ENCODE measurements at regions not wholly inside any gene's neighbourhood (a gene's known extent, or its start where the extent isn't known, plus 50 kb on each side); places are given as distances from the start of the nearest gene placed in this dataset.

DNA sequence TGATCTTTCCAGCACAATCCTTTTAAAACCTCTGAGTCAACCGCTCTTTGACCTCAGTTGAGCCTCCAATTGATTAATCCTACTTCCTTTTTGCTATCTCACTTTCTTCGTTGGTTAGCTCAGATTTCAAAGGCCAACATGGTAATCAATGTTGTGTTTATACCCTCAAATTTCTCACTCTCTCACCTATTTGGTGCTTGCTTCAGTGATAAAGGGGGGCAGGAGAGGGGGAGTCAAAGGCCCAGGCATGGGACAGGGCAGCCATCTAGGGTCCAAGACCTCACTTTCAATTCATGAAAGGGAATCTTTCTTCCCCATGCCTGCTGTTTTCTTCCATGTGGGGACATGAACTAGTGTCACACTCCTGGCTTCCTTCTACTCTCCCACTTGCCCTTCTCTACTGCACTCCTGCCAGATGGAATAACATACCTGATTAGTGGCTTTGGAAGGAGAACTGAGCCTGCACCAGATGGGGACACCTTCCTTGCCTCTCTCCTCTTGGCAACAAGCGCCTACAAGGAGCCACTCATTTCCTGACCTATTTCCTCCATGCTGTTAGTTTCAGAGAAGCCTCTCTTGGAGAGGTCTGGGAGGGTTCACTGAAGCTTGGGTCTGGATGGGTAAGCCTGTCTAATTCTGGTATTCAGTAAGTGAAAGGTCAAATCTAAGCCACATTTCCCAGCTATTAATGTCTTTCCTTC, 73.3 kb upstream of the ARHGAP29 start:
- ATAC-seq (replicated peaks in 6 of 8) = no peak
- 40 to 100% (median 84%) methylated on average over 1 to 3 of the region's 3 CpGs for WGBS, 10 experiments
- Histone ChIP-seq H3K4me1 (replicated peaks in 1 of 2) (no peaks in the 10 kb centered on the region), H3K27ac (no peak overlapping the region), H3K4me3 (no peak overlapping the region)
- in situ Hi-C loops (cut with MboI; ENCODE audit: low pct_unique_long_range_greater_than_20kb in 2 of 9, low sequenced_read_pairs in 9 of 9, unreplicated experiment in 9 of 9) = loop anchor here in 1 of 9 experiments (25.0 kb wide), 1 partner anchor 248 kb away; no protein-coding TSS in a partner anchor

DNA sequence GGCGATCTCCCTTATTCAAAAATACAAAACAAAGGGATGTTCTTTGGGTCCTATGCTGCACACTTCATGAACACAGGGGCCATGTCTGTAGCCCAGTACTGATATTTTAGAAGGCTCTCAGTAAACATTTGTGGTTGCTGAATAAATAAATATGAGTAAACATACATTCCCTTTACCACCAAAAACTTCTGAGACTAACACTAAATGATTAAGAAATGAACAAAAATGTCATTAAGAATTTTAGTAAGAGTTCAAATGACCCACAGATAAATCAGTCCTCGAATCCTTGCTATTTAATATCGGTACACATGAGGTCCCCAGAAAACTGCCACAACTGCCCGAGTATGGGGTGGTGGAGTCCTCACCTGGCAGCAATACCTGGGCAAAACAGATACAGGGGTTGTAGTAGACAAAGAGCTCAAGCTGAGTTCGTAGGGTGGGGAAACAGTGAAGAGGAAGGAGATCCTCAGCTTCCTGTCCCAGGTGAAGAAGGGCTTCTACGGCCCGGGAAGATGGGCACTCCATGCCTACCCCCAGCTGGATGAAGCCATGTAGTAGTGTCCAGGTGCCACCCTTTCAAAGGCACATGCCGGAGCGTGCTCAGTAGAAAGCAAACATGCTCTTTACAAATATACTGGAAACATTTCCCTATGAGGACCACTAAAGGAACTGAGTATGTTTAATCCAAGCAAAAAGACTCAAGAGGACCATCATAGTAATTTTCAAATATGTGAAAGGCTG, 72.6 kb upstream of the ARHGAP29 start:
- in situ Hi-C loops (cut with MboI; ENCODE audit: low pct_unique_long_range_greater_than_20kb in 2 of 9, low sequenced_read_pairs in 9 of 9, unreplicated experiment in 9 of 9) = loop anchor here in 1 of 9 experiments (25.0 kb wide), 1 partner anchor 248 kb away; no protein-coding TSS in a partner anchor
- 65 to 91% (median 78%) methylated on average over 2 to 9 of the region's 9 CpGs for WGBS, 10 experiments
- Histone ChIP-seq H3K4me3 (no peak overlapping the region), H3K27ac (no peak overlapping the region), H3K4me1 (replicated peaks in 1 of 2) (no peaks in the 10 kb centered on the region)
- ATAC-seq (replicated peaks in 6 of 8) = no peak

DNA sequence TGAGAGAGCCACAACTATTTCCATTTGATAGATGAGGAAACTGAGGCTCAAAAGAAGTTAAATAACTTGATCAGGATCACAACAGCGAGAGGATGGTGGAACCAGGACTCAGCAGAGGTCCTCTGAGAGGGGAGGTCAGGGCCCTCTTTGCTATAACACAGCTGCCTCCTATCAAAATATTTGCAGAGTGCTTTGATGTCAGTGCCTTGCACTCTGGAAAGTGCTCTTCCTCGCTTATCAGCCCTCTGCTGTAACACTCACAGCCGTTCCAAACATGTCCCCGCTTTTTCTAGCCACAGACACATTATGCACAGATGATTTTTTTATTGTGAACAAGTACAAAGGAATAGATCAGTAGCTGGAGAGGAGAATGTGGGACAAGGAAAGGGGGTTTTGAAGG, 71.8 kb upstream of the ARHGAP29 start:
- in situ Hi-C loops (cut with MboI; ENCODE audit: low pct_unique_long_range_greater_than_20kb in 2 of 9, low sequenced_read_pairs in 9 of 9, unreplicated experiment in 9 of 9) = loop anchor here in 1 of 9 experiments (25.0 kb wide), 1 partner anchor 247 kb away; no protein-coding TSS in a partner anchor
- no peak for ATAC-seq (replicated peaks in 6 of 8)

DNA sequence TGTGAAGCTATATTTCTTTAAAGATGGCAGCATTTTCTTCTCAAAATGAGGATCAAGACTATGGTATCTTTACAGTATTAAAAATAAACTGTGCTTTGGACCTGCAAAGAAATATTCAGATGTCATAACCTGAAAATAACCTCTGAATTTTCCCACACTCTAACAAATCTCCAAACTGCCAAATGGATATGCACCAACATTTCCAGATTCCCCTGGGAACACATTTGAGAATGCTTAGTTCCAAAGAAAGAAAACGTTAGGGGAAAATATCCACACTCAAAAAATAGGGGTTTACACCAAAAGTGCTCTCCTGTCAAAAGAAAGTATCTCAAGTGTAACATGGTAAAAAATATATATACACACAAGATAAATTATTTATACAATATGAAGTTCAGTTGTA, 69.1 kb upstream of the ARHGAP29 start:
- in situ Hi-C loops (cut with MboI; ENCODE audit: low pct_unique_long_range_greater_than_20kb in 2 of 9, low sequenced_read_pairs in 9 of 9, unreplicated experiment in 9 of 9) = loop anchor here in 1 of 9 experiments (25.0 kb wide), 1 partner anchor 244 kb away; no protein-coding TSS in a partner anchor
- WGBS, 10 experiments = 0 to 90% (median 46%) methylated on average over 1 of the region's 1 CpG; no CpG with 5 or more reads in 2 of the 10 experiments
- H3K4me1 ChIP-seq (replicated peaks in 1 of 2) = no peaks in the 10 kb centered on the region
- no peak for ATAC-seq (replicated peaks in 6 of 8)
- H3K27ac ChIP-seq = no peak overlapping the region
- H3K4me3 ChIP-seq = no peak overlapping the region

More for the DNA sequence above, 71.8 kb upstream of the ARHGAP29 start:
- Histone ChIP-seq H3K27ac (no peak overlapping the region), H3K4me1 (replicated peaks in 1 of 2) (no peaks in the 10 kb centered on the region), H3K4me3 (no peak overlapping the region)
- 50 to 100% (median 89%) methylated on average over 1 to 4 of the region's 4 CpGs for WGBS, 10 experiments

DNA sequence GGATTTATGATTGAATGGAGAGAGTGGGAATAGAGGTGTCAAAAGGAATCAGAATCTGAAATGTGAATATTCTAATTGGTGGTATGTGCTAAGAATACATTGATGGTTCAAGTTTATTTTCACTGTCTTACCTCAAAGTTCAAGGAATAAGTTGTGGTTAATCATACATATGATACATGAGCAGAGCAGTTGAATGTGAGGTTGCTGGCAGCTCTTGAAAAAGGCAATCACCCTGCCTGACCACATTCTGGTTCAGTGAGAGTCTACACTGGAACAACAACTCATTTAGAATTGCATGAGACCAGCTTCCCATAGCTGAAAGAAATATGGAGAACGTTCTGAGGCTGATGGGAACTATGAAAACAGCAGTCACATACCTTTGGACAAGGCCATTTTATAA, 68.3 kb upstream of the ARHGAP29 start:
- H3K27ac ChIP-seq = no peak overlapping the region
- H3K4me3 ChIP-seq = no peak overlapping the region
- peak in 1 of 8 experiments; percentile 80 for ATAC-seq (replicated peaks in 6 of 8)
- in situ Hi-C loops (cut with MboI; ENCODE audit: low pct_unique_long_range_greater_than_20kb in 2 of 9, low sequenced_read_pairs in 9 of 9, unreplicated experiment in 9 of 9) = loop anchor here in 1 of 9 experiments (25.0 kb wide), 1 partner anchor 243 kb away; no protein-coding TSS in a partner anchor
- 30 to 80% (median 63%) methylated on average over 1 of the region's 1 CpG; no CpG with 5 or more reads in 4 of the 10 experiments for WGBS, 10 experiments
- H3K4me1 ChIP-seq (replicated peaks in 1 of 2) = no peaks in the 10 kb centered on the region

DNA sequence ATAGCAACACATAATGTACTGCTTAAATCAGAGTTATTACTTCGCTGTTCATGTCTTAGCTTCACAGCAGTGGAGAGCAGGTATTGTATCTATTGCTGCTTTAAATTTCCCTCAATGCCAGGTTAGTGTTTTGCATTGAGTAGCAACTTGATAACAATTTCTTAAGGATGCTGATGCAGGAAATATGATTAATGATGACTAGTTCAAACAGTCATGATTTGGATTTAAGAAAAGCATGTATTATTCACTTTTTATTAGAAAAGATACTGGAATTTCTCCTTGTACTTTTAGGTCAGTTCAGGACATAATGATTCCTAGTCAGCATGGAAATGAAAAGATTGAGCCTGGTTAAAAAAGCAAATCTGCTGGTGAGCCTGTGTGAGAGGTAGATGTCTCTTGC, 67.2 kb upstream of the ARHGAP29 start:
- in situ Hi-C loops (cut with MboI; ENCODE audit: low pct_unique_long_range_greater_than_20kb in 2 of 9, low sequenced_read_pairs in 9 of 9, unreplicated experiment in 9 of 9) = loop anchor here in 1 of 9 experiments (25.0 kb wide), 1 partner anchor 242 kb away; no protein-coding TSS in a partner anchor
- no peaks in the 10 kb centered on the region for H3K4me1 ChIP-seq (replicated peaks in 1 of 2)
- H3K4me3 ChIP-seq = no peak overlapping the region
- WGBS, 10 experiments = 67 to 100% (median 86%) methylated on average over 1 of the region's 1 CpG; no CpG with 5 or more reads in 3 of the 10 experiments
- no peak for ATAC-seq (replicated peaks in 6 of 8)
- no peak overlapping the region for H3K27ac ChIP-seq

DNA sequence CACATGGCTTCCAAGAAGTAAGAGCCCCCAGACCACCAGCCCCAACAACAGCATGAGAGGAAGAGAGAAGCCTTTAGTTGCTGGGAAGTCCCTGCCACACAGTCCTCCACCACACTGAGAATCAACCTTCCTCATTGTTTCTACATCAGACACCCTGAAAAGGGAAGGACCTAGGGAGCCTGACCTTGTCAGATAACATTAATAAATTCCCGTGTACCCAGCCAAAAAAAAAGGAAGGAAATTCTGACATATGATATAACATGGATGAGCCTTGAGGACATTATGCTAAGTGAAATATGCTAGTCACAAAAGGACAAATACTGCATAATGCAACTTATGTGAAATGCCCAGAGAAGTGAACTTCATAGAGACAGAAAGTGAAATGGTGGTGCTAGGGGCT, 65.6 kb upstream of the ARHGAP29 start:
- Histone ChIP-seq H3K4me1 (replicated peaks in 1 of 2) (no peaks in the 10 kb centered on the region), H3K27ac (no peak overlapping the region), H3K4me3 (no peak overlapping the region)
- in situ Hi-C loops (cut with MboI; ENCODE audit: low pct_unique_long_range_greater_than_20kb in 2 of 9, low sequenced_read_pairs in 9 of 9, unreplicated experiment in 9 of 9) = loop anchor here in 1 of 9 experiments (25.0 kb wide), 1 partner anchor 241 kb away; no protein-coding TSS in a partner anchor
- ATAC-seq (replicated peaks in 6 of 8) = peak in 2 of 8 experiments; percentile 28 to 57
- WGBS, 10 experiments = 0 to 100% (median 71%) methylated on average over 1 of the region's 1 CpG; no CpG with 5 or more reads in 5 of the 10 experiments

DNA sequence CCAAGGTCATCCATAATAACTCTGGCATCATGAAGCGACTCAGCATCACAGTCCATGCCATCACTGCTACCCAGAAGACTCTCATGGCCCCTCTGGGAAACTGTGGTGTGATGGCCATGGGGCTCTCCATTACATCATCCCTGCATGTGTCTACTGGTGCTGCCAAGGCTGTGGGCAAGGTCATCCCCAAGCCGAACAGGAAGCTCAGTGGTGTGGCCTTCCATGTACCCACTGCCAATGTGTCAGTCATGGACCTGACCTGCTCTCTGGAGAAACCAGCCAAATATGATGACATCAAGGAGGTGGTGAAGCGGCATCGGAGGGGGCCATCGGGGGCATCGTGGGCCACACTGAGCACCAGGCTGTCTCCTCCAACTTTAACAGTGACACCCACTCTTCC, 65.1 kb upstream of the ARHGAP29 start:
- in situ Hi-C loops (cut with MboI; ENCODE audit: low pct_unique_long_range_greater_than_20kb in 2 of 9, low sequenced_read_pairs in 9 of 9, unreplicated experiment in 9 of 9) = loop anchor here in 1 of 9 experiments (25.0 kb wide), 1 partner anchor 240 kb away; no protein-coding TSS in a partner anchor
- Histone ChIP-seq H3K4me1 (replicated peaks in 1 of 2) (no peaks in the 10 kb centered on the region), H3K4me3 (no peak overlapping the region), H3K27ac (no peak overlapping the region)
- 92 to 100% (median 100%) methylated on average over 1 to 6 of the region's 6 CpGs; no CpG with 5 or more reads in 5 of the 10 experiments for WGBS, 10 experiments
- no peak for ATAC-seq (replicated peaks in 6 of 8)

DNA sequence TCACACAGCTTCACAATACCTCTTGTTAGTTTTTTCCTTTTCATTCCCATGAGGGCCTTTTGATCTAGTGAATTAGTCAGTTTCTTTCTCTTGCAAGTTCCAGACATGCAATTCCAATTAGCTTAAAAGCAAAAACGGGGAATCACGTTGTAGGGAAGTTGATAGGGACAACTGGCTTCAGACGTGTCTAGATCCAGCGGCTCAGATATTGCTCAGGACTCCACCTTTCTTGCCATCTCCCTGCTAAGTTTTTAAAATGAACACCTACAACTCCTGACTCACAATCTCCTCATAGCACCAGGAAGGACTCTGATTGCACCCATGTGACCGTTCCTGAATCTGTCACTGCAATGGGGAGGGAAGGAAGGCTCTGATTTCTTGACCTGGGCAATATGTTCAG, 63.8 kb upstream of the ARHGAP29 start:
- H3K4me3 ChIP-seq = no peak overlapping the region
- in situ Hi-C loops (cut with MboI; ENCODE audit: low pct_unique_long_range_greater_than_20kb in 2 of 9, low sequenced_read_pairs in 9 of 9, unreplicated experiment in 9 of 9) = loop anchor here in 1 of 9 experiments (25.0 kb wide), 1 partner anchor 239 kb away; no protein-coding TSS in a partner anchor
- no peaks in the 10 kb centered on the region for H3K4me1 ChIP-seq (replicated peaks in 1 of 2)
- 13 to 87% (median 73%) methylated on average over 1 to 5 of the region's 5 CpGs; no CpG with 5 or more reads in 2 of the 10 experiments for WGBS, 10 experiments
- H3K27ac ChIP-seq = no peak overlapping the region
- ATAC-seq (replicated peaks in 6 of 8) = no peak

DNA sequence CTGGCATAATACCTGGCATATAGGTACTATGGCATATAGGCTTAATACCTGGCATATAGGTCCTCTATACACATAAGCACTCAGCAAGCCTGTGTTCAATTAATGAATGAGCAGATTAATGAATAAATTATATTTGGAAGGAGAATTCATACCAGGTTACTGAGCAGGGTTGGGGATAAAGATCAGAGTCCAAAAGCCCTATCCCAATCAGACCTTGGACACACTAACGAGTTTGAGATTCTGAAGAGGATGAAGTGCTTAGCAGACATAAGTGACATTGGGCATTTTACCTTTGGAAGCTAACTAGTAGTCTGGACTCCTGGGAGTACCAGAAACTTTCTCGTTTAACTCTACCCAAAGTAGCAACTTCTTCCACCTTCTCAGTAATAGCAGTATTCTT, 63.3 kb upstream of the ARHGAP29 start:
- H3K27ac ChIP-seq = no peak overlapping the region
- ATAC-seq (replicated peaks in 6 of 8) = no peak
- in situ Hi-C loops (cut with MboI; ENCODE audit: low pct_unique_long_range_greater_than_20kb in 2 of 9, low sequenced_read_pairs in 9 of 9, unreplicated experiment in 9 of 9) = loop anchor here in 1 of 9 experiments (25.0 kb wide), 1 partner anchor 238 kb away; no protein-coding TSS in a partner anchor
- 62 to 100% (median 84%) methylated on average over 1 to 2 of the region's 2 CpGs; no CpG with 5 or more reads in 2 of the 10 experiments for WGBS, 10 experiments
- no peaks in the 10 kb centered on the region for H3K4me1 ChIP-seq (replicated peaks in 1 of 2)
- H3K4me3 ChIP-seq = no peak overlapping the region

DNA sequence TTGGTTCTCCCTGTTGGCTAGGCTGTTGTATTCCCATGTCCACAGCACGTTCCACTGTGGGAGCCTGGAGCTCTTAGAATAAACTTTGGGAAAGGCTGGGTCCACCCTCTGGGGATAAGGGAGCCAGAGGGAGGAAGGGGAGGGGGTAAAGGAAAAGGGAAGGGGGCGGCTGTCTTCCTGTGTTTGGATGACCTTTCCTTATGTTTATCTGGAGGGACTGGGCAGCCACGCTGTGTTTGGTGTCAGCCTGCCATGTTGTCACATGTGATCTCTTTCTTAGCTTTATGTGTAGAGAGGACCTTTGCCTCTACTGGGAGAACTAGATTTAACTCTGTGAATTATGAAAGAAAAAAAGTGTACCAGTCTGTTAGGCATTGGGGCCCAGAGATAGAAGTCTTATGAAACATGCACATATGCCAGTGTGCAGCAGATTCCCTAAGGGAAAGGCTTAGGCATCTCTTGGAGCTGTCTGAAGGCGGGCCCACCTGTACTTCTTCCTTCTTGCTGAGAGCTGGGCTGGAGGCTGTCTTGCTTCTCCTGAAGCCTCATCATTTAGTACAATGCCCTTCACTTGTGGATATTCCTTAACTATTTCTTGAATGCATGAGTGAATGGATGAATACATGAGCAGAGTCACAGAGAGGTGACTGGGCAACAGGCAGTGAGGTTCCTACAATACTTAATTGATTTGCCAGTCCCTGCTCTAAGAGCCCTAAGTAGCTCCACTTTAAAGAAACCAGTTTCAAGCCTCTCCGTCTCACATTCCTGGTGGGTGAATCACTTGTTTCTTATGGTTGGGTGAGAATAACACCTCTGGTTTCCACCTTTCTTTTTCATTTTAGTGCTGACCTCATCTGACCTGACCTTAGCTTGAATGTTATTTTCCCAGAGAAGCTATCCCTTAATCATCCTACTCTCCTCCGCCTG, 62.5 kb upstream of the ARHGAP29 start:
- in situ Hi-C loops (cut with MboI; ENCODE audit: low pct_unique_long_range_greater_than_20kb in 2 of 9, low sequenced_read_pairs in 9 of 9, unreplicated experiment in 9 of 9) = loop anchor here in 1 of 9 experiments (25.0 kb wide), 1 partner anchor 238 kb away; no protein-coding TSS in a partner anchor
- WGBS, 10 experiments = 62 to 100% (median 83%) methylated on average over 2 to 6 of the region's 6 CpGs; no CpG with 5 or more reads in 1 of the 10 experiments

DNA sequence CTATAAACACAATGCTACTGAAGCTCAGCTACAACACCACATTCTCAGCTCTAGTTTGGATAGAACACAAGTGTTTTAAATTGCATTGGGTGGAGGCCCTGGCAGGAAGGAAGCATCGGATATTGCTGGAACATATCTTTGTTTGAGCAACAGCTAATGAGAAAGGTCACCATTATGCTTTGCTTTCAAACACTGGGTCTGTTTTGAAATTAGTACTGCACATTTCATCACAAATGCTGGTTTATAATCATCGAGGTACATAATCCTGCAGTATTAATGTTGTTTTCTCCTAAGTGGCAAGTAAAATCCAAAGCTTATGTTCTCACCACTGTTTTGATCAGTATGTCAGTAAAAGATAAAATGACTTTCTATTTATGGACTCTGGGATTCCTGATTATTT, 61.5 kb upstream of the ARHGAP29 start:
- no peak overlapping the region for H3K4me3 ChIP-seq
- peak in 2 of 8 experiments; percentile 42 to 61 for ATAC-seq (replicated peaks in 6 of 8)
- no peaks in the 10 kb centered on the region for H3K4me1 ChIP-seq (replicated peaks in 1 of 2)
- in situ Hi-C loops (cut with MboI; ENCODE audit: low pct_unique_long_range_greater_than_20kb in 2 of 9, low sequenced_read_pairs in 9 of 9, unreplicated experiment in 9 of 9) = no loop called here
- 0 to 100% (median 79%) methylated on average over 1 to 2 of the region's 2 CpGs for WGBS, 10 experiments
- no peak overlapping the region for H3K27ac ChIP-seq

More for the DNA sequence above, 62.5 kb upstream of the ARHGAP29 start:
- peak in 3 of 8 experiments; percentile 43 to 65 (median 53) for ATAC-seq (replicated peaks in 6 of 8)
- H3K27ac ChIP-seq = no peak overlapping the region
- no peak overlapping the region for H3K4me3 ChIP-seq
- H3K4me1 ChIP-seq (replicated peaks in 1 of 2) = no peaks in the 10 kb centered on the region
